RWPE2 (cell line): ENCODE measurements at regions not wholly inside any gene's neighbourhood (a gene's known extent, or its start where the extent isn't known, plus 50 kb on each side); places are given as distances from the start of the nearest gene placed in this dataset.

Source experiments
- ATAC-seq: fragments of 200-7000 bp; cut with Tn5 transposase; 3 replicates; pipeline ENCODE4 v1.9.1; 2021; ENCODE audit warnings: low read depth
- DNase-seq: peaks from one replicate; pipeline ENCODE4 v3.0.0-alpha.2; 2020; ENCODE audit warnings: low spot score
- H3K27ac ChIP-seq: fragments of 450-650 bp; 2 replicates; pipeline ENCODE4 v1.5.1; 2017; ENCODE audit warnings: mild to moderate bottlenecking; ENCODE audit not compliant: poor library complexity, severe bottlenecking
- H3K27me3 ChIP-seq: fragments of 250-450 bp; sonication (Bioruptor Pico); 2 replicates; pipeline ENCODE4 v1.5.1; 2021; ENCODE audit warnings: mild to moderate bottlenecking, moderate library complexity; ENCODE audit not compliant: insufficient read depth, poor library complexity, severe bottlenecking
- H3K36me3 ChIP-seq: fragments of 250-450 bp; sonication (Bioruptor Pico); 2 replicates; pipeline ENCODE4 v1.5.1; 2020; ENCODE audit warnings: low read depth, mild to moderate bottlenecking, moderate library complexity
- H3K4me1 ChIP-seq: fragments of 250-450 bp; sonication (Bioruptor Pico); 2 replicates; pipeline ENCODE4 v1.5.1; 2021; ENCODE audit warnings: mild to moderate bottlenecking, moderate library complexity; ENCODE audit not compliant: insufficient read depth, poor library complexity, severe bottlenecking
- H3K4me3 ChIP-seq: fragments of 250-450 bp; sonication (Bioruptor Pico); 2 replicates; pipeline ENCODE4 v1.5.1; 2021; ENCODE audit warnings: mild to moderate bottlenecking, moderate library complexity; ENCODE audit not compliant: severe bottlenecking
- H3K9me3 ChIP-seq: fragments of 250-450 bp; sonication (Bioruptor Pico); 2 replicates; pipeline ENCODE4 v1.5.1; 2021; ENCODE audit warnings: mild to moderate bottlenecking, moderate library complexity; ENCODE audit not compliant: severe bottlenecking
- CTCF ChIP-seq: fragments of 450-650 bp; IDR thresholded peaks from one replicate; pipeline ENCODE4 v1.5.1; 2017; ENCODE audit warnings: mild to moderate bottlenecking, moderate library complexity; ENCODE audit not compliant: poor library complexity, severe bottlenecking

GRCh38 chr3:115381931-115382330 is 234.8 kb upstream of the ZBTB20 start:
- H3K36me3 ChIP-seq: no peaks in the 10 kb centered on the region
- H3K27me3 ChIP-seq: no peaks in the 10 kb centered on the region
- no peaks in the 10 kb centered on the region for H3K4me1 ChIP-seq
- H3K4me3 ChIP-seq: no peak overlapping the region
- DNase-seq (no peak), ATAC-seq (no peak)
- TF ChIP-seq CTCF: no peak
- no peaks in the 10 kb centered on the region for H3K9me3 ChIP-seq
- H3K27ac ChIP-seq: no peak overlapping the region

- no peak for ATAC-seq
These were observed 237.3 kb upstream of the ZBTB20 start for GRCh38 chr3:115384381-115384780.

GRCh38 chr3:115385774-115386730 is 237.3 kb upstream of the GAP43 start:
- ATAC-seq (no peak), DNase-seq (no peak)

More at GRCh38 chr3:115384381-115384780, 237.3 kb upstream of the ZBTB20 start:
- Histone ChIP-seq H3K36me3 (no peaks in the 10 kb centered on the region), H3K4me3 (no peak overlapping the region), H3K27me3 (no peaks in the 10 kb centered on the region), H3K27ac (no peak overlapping the region), H3K9me3 (no peaks in the 10 kb centered on the region), H3K4me1 (no peaks in the 10 kb centered on the region)
- no peak for TF ChIP-seq CTCF
- DNase-seq: no peak

GRCh38 chr3:115388166-115388565 is 235.1 kb upstream of the GAP43 start:
- H3K27ac ChIP-seq: no peak overlapping the region
- H3K9me3 ChIP-seq: no peaks in the 10 kb centered on the region
- ATAC-seq: no peak
- no peaks in the 10 kb centered on the region for H3K4me1 ChIP-seq
- H3K4me3 ChIP-seq: no peak overlapping the region
- no peaks in the 10 kb centered on the region for H3K36me3 ChIP-seq
- no peaks in the 10 kb centered on the region for H3K27me3 ChIP-seq
- DNase-seq: no peak
- no peak for TF ChIP-seq CTCF

More at GRCh38 chr3:115385774-115386730, 237.3 kb upstream of the GAP43 start:
- H3K9me3 ChIP-seq: no peaks in the 10 kb centered on the region
- TF ChIP-seq CTCF: no peak
- no peak overlapping the region for H3K4me3 ChIP-seq
- H3K36me3 ChIP-seq: no peaks in the 10 kb centered on the region
- H3K27ac ChIP-seq: no peak overlapping the region
- no peaks in the 10 kb centered on the region for H3K4me1 ChIP-seq
- no peaks in the 10 kb centered on the region for H3K27me3 ChIP-seq

GRCh38 chr3:115388811-115389210 is 234.5 kb upstream of the GAP43 start:
- H3K9me3 ChIP-seq: no peaks in the 10 kb centered on the region
- DNase-seq (no peak), ATAC-seq (no peak)
- H3K27me3 ChIP-seq: no peaks in the 10 kb centered on the region
- no peak overlapping the region for H3K4me3 ChIP-seq
- H3K4me1 ChIP-seq: no peaks in the 10 kb centered on the region
- no peak for TF ChIP-seq CTCF
- no peak overlapping the region for H3K27ac ChIP-seq
- no peaks in the 10 kb centered on the region for H3K36me3 ChIP-seq
